NCI-H446 (cell line): ENCODE measurements at regions not wholly inside any gene's neighbourhood (a gene's known extent, or its start where the extent isn't known, plus 50 kb on each side); places are given as distances from the start of the nearest gene placed in this dataset.
"Not testable (repeated sequence)": the region's sequence is repeated elsewhere in the genome, so short reads cannot be mapped to it uniquely, and the experiment has no call there.

ENCODE experiments used
- DNase-seq, 2 experiments: peaks; one replicate each; lab custom pipeline; 2025; lab: John Stamatoyannopoulos, UW

- not testable (repeated sequence) for DNase-seq
Measured at GRCh38 chr3:152153115-152153514, 115.6 kb upstream of the MBNL1 start.

- DNase-seq, result no peak
Measured at GRCh38 chr3:152155246-152156020, 113.3 kb upstream of the MBNL1 start.

GRCh38 chr3:152156880-152157279, 111.8 kb upstream of the MBNL1 start:
- DNase-seq, result no peak

GRCh38 chr3:152157337-152157736, 111.4 kb upstream of the MBNL1 start:
- DNase-seq, result no peak

- no peak for DNase-seq
Measured at GRCh38 chr3:152159328-152159727, 109.4 kb upstream of the MBNL1 start.

- DNase-seq, result no peak
Measured at GRCh38 chr3:152160350-152161011, 108.2 kb upstream of the MBNL1 start.

- DNase-seq, result no peak
Measured at GRCh38 chr3:152172460-152172859, 96.3 kb upstream of the MBNL1 start.

GRCh38 chr3:152173627-152174026, 95.1 kb upstream of the MBNL1 start:
- DNase-seq, result no peak

GRCh38 chr3:152174876-152175527, 93.7 kb upstream of the MBNL1 start:
- no peak for DNase-seq

- DNase-seq, result no peak
Measured at GRCh38 chr3:152175528-152175889, 93.2 kb upstream of the MBNL1 start.

- DNase-seq, result no peak
Measured at GRCh38 chr3:152176241-152176640, 92.5 kb upstream of the MBNL1 start.

- no peak for DNase-seq
Measured at GRCh38 chr3:152176998-152177397, 91.7 kb upstream of the MBNL1 start.

- DNase-seq, result no peak
Measured at GRCh38 chr3:152177757-152178156, 91.0 kb upstream of the MBNL1 start.

GRCh38 chr3:152183473-152183872, 85.3 kb upstream of the MBNL1 start:
- peak; percentile 39 to 73 for DNase-seq

- no peak for DNase-seq
Measured at GRCh38 chr3:152184971-152185686, 83.6 kb upstream of the MBNL1 start.

GRCh38 chr3:152185891-152186630, 82.7 kb upstream of the MBNL1 start:
- DNase-seq, result no peak

- DNase-seq, result no peak
Measured at GRCh38 chr3:152190636-152191183, 78.0 kb upstream of the MBNL1 start.

GRCh38 chr3:152192050-152192449, 76.7 kb upstream of the MBNL1 start:
- no peak for DNase-seq

- no peak for DNase-seq
Measured at GRCh38 chr3:152192936-152193672, 75.6 kb upstream of the MBNL1 start.

- no peak for DNase-seq
Measured at GRCh38 chr3:152193673-152194267, 75.0 kb upstream of the MBNL1 start.
